GM23338 (cell line): ENCODE measurements at regions not wholly inside any gene's neighbourhood (a gene's known extent, or its start where the extent isn't known, plus 50 kb on each side); places are given as distances from the start of the nearest gene placed in this dataset.
A peak's percentile ranks its signal among the peaks of the same experiment; 100 is the strongest.

Experiments used
- ATAC-seq: fragments of 200-7000 bp; cut with Tn5 transposase; 3 replicates; pipeline ENCODE4 v1.9.1; 2020
- DNase-seq: peaks from one replicate; pipeline ENCODE4 v3.0.0-alpha.2; 2015; ENCODE audit warnings: low spot score
- H2AFZ ChIP-seq: fragments of 200-600 bp; sonication (generic); 2 replicates; pipeline ENCODE4 v1.8.0; 2016; ENCODE audit warnings: antibody characterized with exemption, mild to moderate bottlenecking, moderate library complexity
- H3F3A ChIP-seq: fragments of 200-600 bp; sonication (generic); replicated peaks from 2 replicates; pipeline ENCODE4 v1.8.0; 2017; ENCODE audit warnings: antibody characterized with exemption, mixed run types, low read depth
- H3K27ac ChIP-seq: fragments of 200-600 bp; sonication (generic); 2 replicates; pipeline ENCODE4 v1.6.1; 2016; ENCODE audit warnings: low read depth
- H3K27me3 ChIP-seq: fragments of 200-600 bp; sonication (generic); 2 replicates; pipeline ENCODE4 v1.8.0; 2016; ENCODE audit warnings: mild to moderate bottlenecking, mixed run types, moderate library complexity; ENCODE audit not compliant: insufficient read depth
- H3K36me3 ChIP-seq: fragments of 200-600 bp; sonication (generic); 2 replicates; pipeline ENCODE4 v1.8.0; 2016; ENCODE audit warnings: mild to moderate bottlenecking; ENCODE audit not compliant: insufficient read depth
- H3K4me1 ChIP-seq: fragments of 200-600 bp; sonication (generic); 2 replicates; pipeline ENCODE4 v1.8.0; 2016; ENCODE audit warnings: mild to moderate bottlenecking, moderate library complexity; ENCODE audit not compliant: insufficient read depth
- H3K4me2 ChIP-seq: fragments of 200-600 bp; sonication (generic); 2 replicates; pipeline ENCODE4 v1.7.1; 2017; ENCODE audit warnings: mixed run types
- H3K4me3 ChIP-seq: fragments of 200-600 bp; sonication (generic); 2 replicates; pipeline ENCODE4 v1.6.1; 2016; ENCODE audit warnings: mixed run types
- H3K79me2 ChIP-seq: fragments of 200-600 bp; sonication (generic); replicated peaks from 2 replicates; pipeline ENCODE4 v1.8.0; 2017; ENCODE audit warnings: mild to moderate bottlenecking; ENCODE audit not compliant: insufficient read depth
- H3K9me2 ChIP-seq: fragments of 200-600 bp; sonication (generic); 2 replicates; pipeline ENCODE4 v1.8.0; 2017; ENCODE audit not compliant: insufficient read depth
- H4K20me1 ChIP-seq: fragments of 200-600 bp; sonication (generic); replicated peaks from 2 replicates; pipeline ENCODE4 v1.8.0; 2017; ENCODE audit warnings: mild to moderate bottlenecking; ENCODE audit not compliant: insufficient read depth
- H3K27ac Mint-ChIP-seq: 2 replicates; pipeline ENCODE4 v1.8.0; 2020; ENCODE audit warnings: inconsistent platforms, mild to moderate bottlenecking, moderate library complexity, mixed read lengths
- H3K27me3 Mint-ChIP-seq: 3 replicates; pipeline ENCODE4 v1.8.0; 2022; ENCODE audit warnings: low read depth, mild to moderate bottlenecking, moderate library complexity, mixed read lengths, inconsistent platforms; ENCODE audit not compliant: insufficient read depth, poor library complexity
- H3K36me3 Mint-ChIP-seq: 3 replicates; pipeline ENCODE4 v1.8.0; 2021; ENCODE audit warnings: low read depth, mild to moderate bottlenecking, inconsistent platforms, moderate library complexity, mixed read lengths
- H3K4me1 Mint-ChIP-seq: 3 replicates; pipeline ENCODE4 v1.8.0; 2020; ENCODE audit warnings: mild to moderate bottlenecking, inconsistent platforms, mixed read lengths
- H3K4me3 Mint-ChIP-seq: 3 replicates; pipeline ENCODE4 v1.8.0; 2021; ENCODE audit warnings: moderate library complexity, mild to moderate bottlenecking, inconsistent platforms, mixed read lengths
- H3K9me3 Mint-ChIP-seq: 3 replicates; pipeline ENCODE4 v1.8.0; 2020; ENCODE audit warnings: moderate library complexity, mild to moderate bottlenecking, inconsistent platforms, mixed read lengths
- CREB1 ChIP-seq: fragments of 250-450 bp; sonication (Bioruptor Pico); IDR thresholded peaks from 2 replicates; pipeline ENCODE4 v1.5.0; 2020; ENCODE audit warnings: low read depth, mild to moderate bottlenecking, moderate library complexity
- CTCF ChIP-seq, 2 experiments: fragments of 200-600 bp in 1 of 2; sonication (generic) in 1 of 2; conservative IDR thresholded peaks; 2 replicates each; pipeline versions ENCODE4 v1.5.1 to v1.6.1; 2016 to 2017; ENCODE audit warnings: antibody characterized with exemption in 2 of 2, low read depth in 2 of 2, mild to moderate bottlenecking in 2 of 2, moderate library complexity in 1 of 2
- EZH2 ChIP-seq: fragments of 200-600 bp; sonication (generic); IDR thresholded peaks from one replicate; pipeline ENCODE4 v1.8.0; 2017; ENCODE audit warnings: antibody characterized with exemption, mild to moderate bottlenecking, low read depth; ENCODE audit not compliant: unreplicated experiment
- EZH2phosphoT487 ChIP-seq: fragments of 200-600 bp; sonication (generic); IDR thresholded peaks from one replicate; pipeline ENCODE4 v1.8.1; 2018; ENCODE audit warnings: antibody characterized with exemption; ENCODE audit not compliant: unreplicated experiment
- NANOG ChIP-seq: IDR thresholded peaks from 2 replicates; pipeline ENCODE4 v1.6.1; 2016; ENCODE audit warnings: antibody characterized with exemption, borderline replicate concordance
- POLR2AphosphoS5 ChIP-seq: IDR thresholded peaks from 2 replicates; pipeline ENCODE4 v1.6.1; 2016; ENCODE audit warnings: antibody characterized with exemption, low read depth
- REST ChIP-seq: IDR thresholded peaks from one replicate; pipeline ENCODE4 v1.6.1; 2018; ENCODE audit warnings: antibody characterized with exemption; ENCODE audit not compliant: unreplicated experiment
- ZNF114 ChIP-seq: fragments of 250-450 bp; sonication (Bioruptor Pico); IDR thresholded peaks from 2 replicates; pipeline ENCODE4 v1.5.0; 2020; ENCODE audit warnings: mild to moderate bottlenecking, moderate library complexity

GRCh38 chr11:134764367-134764766 lies 352.3 kb upstream of the B3GAT1 start (continued):
- TF ChIP-seq POLR2AphosphoS5 = no peak
- no peak for TF ChIP-seq REST
- no peak for TF ChIP-seq CTCF (conservative IDR thresholded peaks at IDR 0.05; ENCODE audit: low read depth in 2 of 2)
- no peak for TF ChIP-seq EZH2phosphoT487
- TF ChIP-seq CREB1 (CRISPR knock-in tag) = no peak
- no peak for TF ChIP-seq EZH2
- no peak for TF ChIP-seq NANOG
- TF ChIP-seq ZNF114 (CRISPR knock-in tag) = no peak

GRCh38 chr11:134763030-134763388 lies 351.0 kb upstream of the B3GAT1 start:
- no peaks in the 10 kb centered on the region for H4K20me1 ChIP-seq
- H3K9me2 ChIP-seq = no peaks in the 10 kb centered on the region
- no peaks in the 10 kb centered on the region; the same call in 2 of the 3 replicates for H3K9me3 Mint-ChIP-seq
- no peak for TF ChIP-seq POLR2AphosphoS5
- H3K4me1 Mint-ChIP-seq = peaks cover 8% of the 10 kb centered on the region
- H2AFZ ChIP-seq = peak overlapping the region; percentile 69
- H3K27me3 Mint-ChIP-seq = peaks cover 11% of the 10 kb centered on the region
- peak overlapping the region; percentile 48; the same call in 1 of the 2 replicates for H3K4me3 ChIP-seq
- peak; percentile 19; the same call in 2 of the 3 replicates for ATAC-seq
- DNase-seq = no peak
- H3K79me2 ChIP-seq = no peaks in the 10 kb centered on the region
- H3K4me3 Mint-ChIP-seq = no peak overlapping the region
- H3K27ac ChIP-seq = no peak overlapping the region
- no peaks in the 10 kb centered on the region for H3K27me3 ChIP-seq
- no peaks in the 10 kb centered on the region for H3K36me3 Mint-ChIP-seq
- no peak overlapping the region for H3K27ac Mint-ChIP-seq
- no peaks in the 10 kb centered on the region for H3K36me3 ChIP-seq
- 0 out of 2 replicates have a peak, but pooled peaks cover 6% of the 10 kb centered on the region for H3F3A ChIP-seq
- H3K4me2 ChIP-seq = peak overlapping the region; percentile 55; the same call in 1 of the 2 replicates
- H3K4me1 ChIP-seq = no peaks in the 10 kb centered on the region
